Upper lobe of left lung (tissue), 4 donors: ENCODE measurements at regions not wholly inside any gene's neighbourhood (a gene's known extent, or its start where the extent isn't known, plus 50 kb on each side); places are given as distances from the start of the nearest gene placed in this dataset.

Source experiments
- CTCF ChIP-seq, 6 experiments: fragments of 450-650 bp in 4 of 6; fragments of 200-600 bp in 2 of 6; sonication (generic) in 2 of 6; IDR thresholded peaks; one replicate each; pipeline ENCODE4 v1.5.1; 2016 to 2019; ENCODE audit warnings: antibody characterized with exemption in 6 of 6
- EP300 ChIP-seq, 4 donors: sonication (generic); formaldehyde crosslinking; IDR thresholded peaks; one replicate each; pipeline ENCODE4 v1.5.1; 2017; ENCODE audit warnings: antibody characterized with exemption in 4 of 4, control low read depth in 2 of 4

GRCh38 chr18:79598633-79599175 is 80.9 kb upstream of the CTDP1 start:
- no peak for TF ChIP-seq EP300 (IDR thresholded peaks at IDR 0.05)
- no peak for TF ChIP-seq CTCF (IDR thresholded peaks at IDR 0.05)
